Neutrophil (primary cell): ENCODE measurements at regions not wholly inside any gene's neighbourhood (a gene's known extent, or its start where the extent isn't known, plus 50 kb on each side); places are given as distances from the start of the nearest gene placed in this dataset.
"Not testable (repeated sequence)": the region's sequence is repeated elsewhere in the genome, so short reads cannot be mapped to it uniquely, and the experiment has no call there.

Source experiments
- H3K27ac ChIP-seq: fragments of 200-600 bp; sonication (generic); 2 replicates; pipeline ENCODE4 v1.5.1; 2016; ENCODE audit warnings: mild to moderate bottlenecking, moderate library complexity
- H3K27me3 ChIP-seq: fragments of 200-600 bp; sonication (generic); 2 replicates; pipeline ENCODE4 v1.6.0; 2016; ENCODE audit warnings: mild to moderate bottlenecking
- H3K36me3 ChIP-seq: fragments of 200-600 bp; sonication (generic); 2 replicates; pipeline ENCODE4 v1.5.1; 2017
- H3K4me1 ChIP-seq, 2 experiments: fragments of 200-600 bp in 1 of 2; sonication (generic) in 1 of 2; 1 replicate in 1 of 2; 2 replicates in 1 of 2; pipeline versions ENCODE4 v1.5.1 to v1.6.1; 2013 to 2016; ENCODE audit warnings: low read depth in 1 of 2, low read length in 1 of 2, mild to moderate bottlenecking in 1 of 2, moderate library complexity in 1 of 2; ENCODE audit not compliant: control insufficient read depth in 1 of 2, insufficient read depth in 1 of 2
- H3K4me3 ChIP-seq, 2 experiments: fragments of 200-600 bp in 1 of 2; sonication (generic) in 1 of 2; 1 replicate in 1 of 2; 2 replicates in 1 of 2; pipeline ENCODE4 v1.5.1; 2013 to 2016; ENCODE audit warnings: low read depth in 1 of 2, low read length in 1 of 2, mild to moderate bottlenecking in 1 of 2, moderate library complexity in 1 of 2
- H3K9me3 ChIP-seq: fragments of 200-600 bp; sonication (generic); 2 replicates; pipeline ENCODE4 v1.5.1; 2016
- CTCF ChIP-seq: fragments of 200-600 bp; sonication (generic); IDR thresholded peaks from 2 replicates; pipeline ENCODE4 v1.5.1; 2016; ENCODE audit warnings: antibody characterized with exemption

DNA sequence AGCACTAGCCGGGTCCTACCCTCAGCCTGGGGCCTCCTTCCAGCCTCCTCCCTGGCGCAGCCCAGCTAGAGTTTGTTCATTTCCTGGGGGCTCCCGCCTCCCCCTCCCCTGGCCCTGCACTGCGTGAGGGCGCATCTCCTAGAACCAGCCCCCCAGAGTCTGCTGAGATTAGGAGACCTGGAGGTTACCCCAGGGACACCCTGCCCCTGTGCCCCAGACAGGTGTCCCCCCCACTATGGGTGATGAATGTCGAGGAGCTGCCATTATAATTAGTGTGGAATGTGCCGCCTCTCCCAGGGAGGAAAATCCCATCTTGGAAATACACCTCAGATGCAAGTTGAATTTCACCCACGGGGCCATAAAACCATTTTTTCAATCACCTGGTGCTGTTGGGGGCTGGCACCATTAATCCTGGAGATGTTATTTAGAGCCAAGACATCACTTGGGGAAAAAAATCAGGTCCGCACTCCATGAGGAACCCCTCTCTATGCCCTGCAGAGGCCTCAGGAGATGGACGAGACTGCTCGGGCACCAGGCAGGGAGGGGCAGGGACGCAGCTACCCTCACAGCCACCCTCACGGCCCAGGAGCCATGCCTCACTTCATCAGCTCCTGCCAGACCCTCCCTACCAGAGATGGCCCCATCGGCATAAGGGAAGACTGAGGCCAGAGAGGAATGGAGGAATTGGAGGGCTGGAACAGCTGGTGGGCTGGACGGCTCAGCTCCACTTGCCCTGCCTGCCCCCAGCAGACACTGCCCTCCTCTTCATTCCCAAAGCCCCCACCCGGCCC, 197.5 kb downstream of the IGLL1 start:
- no peak for TF ChIP-seq CTCF
- no peak overlapping the region for H3K4me3 ChIP-seq
- no peak overlapping the region for H3K27ac ChIP-seq
- H3K27me3 ChIP-seq, result peaks cover 14% of the 10 kb centered on the region
- no peaks in the 10 kb centered on the region for H3K9me3 ChIP-seq
- no peaks in the 10 kb centered on the region for H3K36me3 ChIP-seq
- H3K4me1 ChIP-seq, result no peaks in the 10 kb centered on the region

DNA sequence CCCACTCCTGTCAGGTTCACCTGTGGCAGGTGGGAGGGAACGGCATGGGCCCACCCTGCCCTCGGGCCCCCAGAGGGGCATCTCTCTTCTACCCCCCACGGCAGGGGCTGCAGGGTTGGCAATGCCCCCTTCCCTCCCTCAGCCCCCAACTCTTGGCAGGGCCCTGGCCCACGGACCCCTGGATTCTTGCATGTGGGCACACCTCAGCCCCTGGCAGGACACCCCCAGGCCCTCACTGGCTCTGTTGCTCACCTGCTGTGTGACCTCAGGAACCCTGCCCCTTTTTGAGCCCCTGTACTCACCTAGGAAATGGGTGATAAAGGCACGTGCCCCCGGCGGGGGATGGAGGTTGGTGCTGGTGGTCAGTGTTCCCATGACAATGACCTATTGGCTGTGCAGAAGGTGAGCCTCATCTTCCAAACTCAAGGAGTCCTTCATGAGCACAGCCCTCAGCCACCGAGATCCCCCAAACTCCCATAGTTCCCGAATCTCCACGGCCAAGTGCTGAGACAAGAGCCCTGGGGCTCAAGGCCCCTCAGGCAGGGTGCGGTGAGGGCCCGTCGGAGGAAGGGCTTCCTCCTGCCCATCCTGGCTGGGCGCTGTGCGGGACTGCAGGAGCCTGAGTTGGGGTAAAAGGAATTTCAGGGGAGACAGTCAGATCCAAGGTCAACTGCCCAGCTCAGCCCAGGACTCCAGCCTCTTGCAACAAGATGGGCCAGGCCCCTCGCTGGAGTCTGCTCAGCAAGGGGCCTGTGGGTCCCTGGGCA, 198.2 kb downstream of the IGLL1 start:
- H3K27ac ChIP-seq, result no peak overlapping the region
- H3K36me3 ChIP-seq, result no peaks in the 10 kb centered on the region
- peaks cover 14% of the 10 kb centered on the region for H3K27me3 ChIP-seq
- H3K4me1 ChIP-seq, result no peaks in the 10 kb centered on the region
- H3K4me3 ChIP-seq, result no peak overlapping the region
- TF ChIP-seq CTCF, result no peak
- H3K9me3 ChIP-seq, result no peaks in the 10 kb centered on the region

GRCh38 chr22:23380911-23381310, 199.2 kb downstream of the IGLL1 start:
- Histone ChIP-seq H3K9me3 (no peaks in the 10 kb centered on the region), H3K36me3 (no peaks in the 10 kb centered on the region), H3K4me1 (no peaks in the 10 kb centered on the region), H3K27ac (no peak overlapping the region), H3K27me3 (peaks cover 14% of the 10 kb centered on the region), H3K4me3 (no peak overlapping the region)
- no peak for TF ChIP-seq CTCF

GRCh38 chr22:23380230-23380573, 199.9 kb downstream of the IGLL1 start:
- no peak overlapping the region for H3K27ac ChIP-seq
- H3K4me1 ChIP-seq, result no peaks in the 10 kb centered on the region
- H3K4me3 ChIP-seq, result no peak overlapping the region
- H3K9me3 ChIP-seq, result no peaks in the 10 kb centered on the region
- no peaks in the 10 kb centered on the region for H3K36me3 ChIP-seq
- H3K27me3 ChIP-seq, result peaks cover 14% of the 10 kb centered on the region
- TF ChIP-seq CTCF, result no peak

DNA sequence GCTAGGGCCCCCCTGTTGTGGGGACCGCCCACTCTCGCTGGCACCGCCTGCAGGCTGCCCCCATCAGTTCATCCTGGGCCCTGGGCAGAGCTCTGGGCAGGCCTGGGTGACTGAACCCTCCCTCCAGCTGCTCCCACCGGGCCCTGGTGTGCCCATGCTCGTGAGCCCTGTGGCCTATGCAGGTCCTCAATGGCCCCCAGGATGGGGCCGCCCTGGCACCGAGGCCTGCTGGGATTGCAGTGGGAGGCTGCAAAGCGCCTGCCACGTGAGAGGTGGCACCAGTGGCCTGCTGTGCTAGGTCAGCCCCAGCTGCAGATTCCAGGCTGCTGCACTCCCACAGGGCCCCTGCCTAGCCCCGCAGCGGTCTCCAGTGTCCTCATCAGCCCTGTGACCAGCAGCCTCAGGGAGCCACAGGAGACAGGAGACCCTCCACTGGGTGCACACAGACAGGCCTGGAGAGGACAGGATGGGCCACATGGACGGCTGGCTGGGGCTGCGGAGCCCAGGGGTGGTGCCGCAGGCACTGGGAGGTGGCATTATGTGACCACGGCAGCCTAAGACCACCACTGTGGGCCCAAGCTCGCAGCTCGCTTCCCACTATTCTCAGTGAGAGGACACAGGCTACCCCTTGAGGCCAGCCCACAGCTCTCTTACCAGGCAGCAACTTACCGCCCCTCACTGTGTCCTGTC, 199.4 kb downstream of the BCR start:
- H3K4me3 ChIP-seq, H3K9me3 ChIP-seq, H3K27ac ChIP-seq, H3K4me1 ChIP-seq, H3K36me3 ChIP-seq: not testable (repeated sequence)
- H3K27me3 ChIP-seq, result peaks cover 13% of the 10 kb centered on the region

DNA sequence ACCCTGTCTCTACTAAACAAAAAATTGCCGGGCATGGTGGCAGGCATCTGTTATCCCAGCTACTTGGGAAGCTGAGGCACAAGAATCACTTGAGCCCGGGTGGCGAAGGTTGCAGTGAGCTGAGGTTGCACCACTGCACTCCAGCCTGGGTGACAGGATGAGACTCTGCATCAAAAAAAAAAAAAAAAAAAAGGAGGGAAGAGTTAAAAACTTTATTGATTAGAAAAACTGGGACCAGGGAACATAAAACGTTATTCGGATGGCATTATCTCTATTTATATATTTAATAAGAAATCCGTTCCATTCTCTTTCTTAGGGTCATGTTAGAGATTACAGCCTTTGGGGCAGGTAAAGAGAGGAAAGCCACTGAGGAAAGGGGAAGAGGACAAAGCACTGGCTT, 197.5 kb downstream of the BCR start:
- Histone ChIP-seq H3K36me3 (no peaks in the 10 kb centered on the region), H3K27me3 (no peaks in the 10 kb centered on the region), H3K27ac (no peak overlapping the region), H3K4me3 (no peak overlapping the region), H3K4me1 (no peaks in the 10 kb centered on the region), H3K9me3 (no peaks in the 10 kb centered on the region)
- no peak for TF ChIP-seq CTCF
